H1 (cell line): ENCODE measurements at regions not wholly inside any gene's neighbourhood (a gene's known extent, or its start where the extent isn't known, plus 50 kb on each side); places are given as distances from the start of the nearest gene placed in this dataset.
"Not testable (repeated sequence)": the region's sequence is repeated elsewhere in the genome, so short reads cannot be mapped to it uniquely, and the experiment has no call there.

Source experiments
- ATF3 ChIP-seq: IDR thresholded peaks from 2 replicates; pipeline ENCODE4 v1.6.1; 2011; ENCODE audit warnings: low read depth, mild to moderate bottlenecking, low read length; ENCODE audit not compliant: insufficient read depth
- CBX5 ChIP-seq: fragments of 300-800, 300-1000 bp; sonication (generic); IDR thresholded peaks from 2 replicates; pipeline ENCODE4 v1.7.1; 2016; ENCODE audit warnings: antibody characterized with exemption, low read length, low read depth
- CHD1 ChIP-seq: IDR thresholded peaks from 2 replicates; pipeline ENCODE4 v1.6.1; 2012; ENCODE audit warnings: low read depth, low read length, improper control_type of control experiment
- EGR1 ChIP-seq: IDR thresholded peaks from 2 replicates; pipeline ENCODE4 v1.6.1; 2011; ENCODE audit warnings: low read depth, low read length, borderline replicate concordance
- EP300 ChIP-seq, 2 experiments: IDR thresholded peaks; 1 replicate in 1 of 2; 2 replicates in 1 of 2; pipeline ENCODE4 v1.6.1; 2011 to 2012; ENCODE audit warnings: low read depth in 2 of 2, low read length in 2 of 2, mild to moderate bottlenecking in 2 of 2, borderline replicate concordance in 1 of 2, inconsistent platforms in 1 of 2, moderate library complexity in 1 of 2
- EZH2 ChIP-seq: fragments of 200-600 bp; sonication (generic); IDR thresholded peaks from 2 replicates; pipeline ENCODE4 v1.7.1; 2012; ENCODE audit warnings: low read depth, mild to moderate bottlenecking, moderate library complexity, low read length, inconsistent platforms; ENCODE audit not compliant: severe bottlenecking
- GABPA ChIP-seq: IDR thresholded peaks from 2 replicates; pipeline ENCODE4 v1.6.1; 2011; ENCODE audit warnings: mild to moderate bottlenecking, low read length, moderate library complexity, borderline replicate concordance; ENCODE audit not compliant: insufficient read depth
- HDAC2 ChIP-seq, 2 experiments: fragments of 300-600 bp in 1 of 2; sonication (generic) in 1 of 2; IDR thresholded peaks; 2 replicates each; pipeline ENCODE4 v1.6.1; 2011 to 2012; ENCODE audit warnings: low read depth in 2 of 2, low read length in 2 of 2, mild to moderate bottlenecking in 2 of 2, moderate library complexity in 2 of 2, borderline replicate concordance in 1 of 2, inconsistent platforms in 1 of 2
- JUND ChIP-seq: IDR thresholded peaks from 2 replicates; pipeline ENCODE4 v1.6.1; 2011; ENCODE audit warnings: mild to moderate bottlenecking, improper control_type of control experiment, low read length
- POLR2AphosphoS5 ChIP-seq: IDR thresholded peaks from 2 replicates; pipeline ENCODE4 v1.6.1; 2011; ENCODE audit warnings: low read depth, low read length
- SP1 ChIP-seq: IDR thresholded peaks from 2 replicates; pipeline ENCODE4 v1.6.1; 2011; ENCODE audit warnings: low read depth, low read length
- SRF ChIP-seq: IDR thresholded peaks from 2 replicates; pipeline ENCODE4 v1.6.1; 2011; ENCODE audit warnings: mild to moderate bottlenecking, low read depth, low read length, moderate library complexity
- TEAD4 ChIP-seq: IDR thresholded peaks from 2 replicates; pipeline ENCODE4 v1.6.1; 2012; ENCODE audit warnings: low read depth, low read length, inconsistent platforms, mixed read lengths
- TF ChIP-seq, protein P1 (sequence below), 3 experiments: IDR thresholded peaks; 1 replicate in 2 of 3; 2 replicates in 1 of 3; pipeline versions ENCODE4 v1.5.1 to v1.6.1; 2011; ENCODE audit warnings: low read length in 3 of 3, mild to moderate bottlenecking in 3 of 3, inconsistent platforms in 2 of 3, low read depth in 1 of 3, moderate library complexity in 1 of 3; ENCODE audit not compliant: insufficient read depth in 1 of 3; ENCODE audit errors: control extremely low read depth in 1 of 3

DNA sequence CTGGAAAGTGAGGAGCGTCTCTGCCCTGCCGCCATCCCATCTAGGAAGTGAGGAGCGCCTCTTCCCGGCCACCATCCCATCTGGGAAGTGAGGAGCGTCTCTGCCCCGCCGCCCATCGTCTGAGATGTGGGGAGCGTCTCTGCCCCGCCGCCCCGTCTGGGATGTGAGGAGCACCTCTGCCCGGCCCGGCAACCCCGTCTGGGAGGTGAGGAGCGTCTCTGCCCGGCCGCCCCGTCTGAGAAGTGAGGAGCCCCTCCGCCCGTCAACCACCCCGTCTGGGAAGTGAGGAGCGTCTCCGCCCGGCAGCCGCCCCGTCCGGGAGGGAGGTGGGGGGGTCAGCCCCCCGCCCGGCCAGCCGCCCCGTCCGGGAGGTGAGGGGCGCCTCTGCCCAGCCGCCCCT, 67.2 kb upstream of the FAT3 start:
- TF ChIP-seq, protein P1, sequence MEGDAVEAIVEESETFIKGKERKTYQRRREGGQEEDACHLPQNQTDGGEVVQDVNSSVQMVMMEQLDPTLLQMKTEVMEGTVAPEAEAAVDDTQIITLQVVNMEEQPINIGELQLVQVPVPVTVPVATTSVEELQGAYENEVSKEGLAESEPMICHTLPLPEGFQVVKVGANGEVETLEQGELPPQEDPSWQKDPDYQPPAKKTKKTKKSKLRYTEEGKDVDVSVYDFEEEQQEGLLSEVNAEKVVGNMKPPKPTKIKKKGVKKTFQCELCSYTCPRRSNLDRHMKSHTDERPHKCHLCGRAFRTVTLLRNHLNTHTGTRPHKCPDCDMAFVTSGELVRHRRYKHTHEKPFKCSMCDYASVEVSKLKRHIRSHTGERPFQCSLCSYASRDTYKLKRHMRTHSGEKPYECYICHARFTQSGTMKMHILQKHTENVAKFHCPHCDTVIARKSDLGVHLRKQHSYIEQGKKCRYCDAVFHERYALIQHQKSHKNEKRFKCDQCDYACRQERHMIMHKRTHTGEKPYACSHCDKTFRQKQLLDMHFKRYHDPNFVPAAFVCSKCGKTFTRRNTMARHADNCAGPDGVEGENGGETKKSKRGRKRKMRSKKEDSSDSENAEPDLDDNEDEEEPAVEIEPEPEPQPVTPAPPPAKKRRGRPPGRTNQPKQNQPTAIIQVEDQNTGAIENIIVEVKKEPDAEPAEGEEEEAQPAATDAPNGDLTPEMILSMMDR (IDR thresholded peaks at IDR 0.05; ENCODE audit: control extremely low read depth in 1 of 3, insufficient read depth in 1 of 3, low read depth in 1 of 3, low read length in 3 of 3), result not testable (repeated sequence)
- not testable (repeated sequence) for TF ChIP-seq ATF3; EP300 (IDR thresholded peaks at IDR 0.05; ENCODE audit: borderline replicate concordance in 1 of 2, low read depth in 2 of 2, low read length in 2 of 2); CHD1; POLR2AphosphoS5; SP1; HDAC2 (IDR thresholded peaks at IDR 0.05; ENCODE audit: borderline replicate concordance in 1 of 2, low read depth in 2 of 2, low read length in 2 of 2); SRF; EZH2; GABPA; CBX5; TEAD4; EGR1; JUND
